ENCODE measurements at regions not wholly inside any gene's neighbourhood (a gene's known extent, or its start where the extent isn't known, plus 50 kb on each side); places are given as distances from the start of the nearest gene placed in this dataset.
"Not testable (repeated sequence)": the region's sequence is repeated elsewhere in the genome, so short reads cannot be mapped to it uniquely, and the experiment has no call there.

DNA sequence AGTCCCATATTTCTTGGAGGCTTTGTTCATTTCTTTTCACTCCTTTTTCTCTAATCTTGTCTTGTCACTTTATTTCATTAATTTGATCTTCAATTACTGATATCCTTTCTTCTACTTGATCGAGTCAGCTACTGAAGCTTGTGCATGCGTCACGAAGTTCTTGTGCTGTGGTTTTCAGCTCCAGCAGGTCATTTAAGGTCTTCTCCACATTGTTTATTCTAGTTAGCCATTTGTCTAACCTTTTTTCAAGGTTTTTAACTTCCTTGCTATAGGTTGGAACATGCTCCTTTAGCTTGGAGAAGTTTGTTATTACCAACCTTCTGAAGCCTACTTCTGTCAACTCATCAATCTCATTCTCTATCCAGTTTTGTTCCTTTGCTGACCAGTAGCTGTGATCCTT, 234.0 kb downstream of the ATPSCKMT start:
- TF ChIP-seq POLR2A (IDR thresholded peaks at IDR 0.05): not testable (repeated sequence)
- TF ChIP-seq, protein P1, sequence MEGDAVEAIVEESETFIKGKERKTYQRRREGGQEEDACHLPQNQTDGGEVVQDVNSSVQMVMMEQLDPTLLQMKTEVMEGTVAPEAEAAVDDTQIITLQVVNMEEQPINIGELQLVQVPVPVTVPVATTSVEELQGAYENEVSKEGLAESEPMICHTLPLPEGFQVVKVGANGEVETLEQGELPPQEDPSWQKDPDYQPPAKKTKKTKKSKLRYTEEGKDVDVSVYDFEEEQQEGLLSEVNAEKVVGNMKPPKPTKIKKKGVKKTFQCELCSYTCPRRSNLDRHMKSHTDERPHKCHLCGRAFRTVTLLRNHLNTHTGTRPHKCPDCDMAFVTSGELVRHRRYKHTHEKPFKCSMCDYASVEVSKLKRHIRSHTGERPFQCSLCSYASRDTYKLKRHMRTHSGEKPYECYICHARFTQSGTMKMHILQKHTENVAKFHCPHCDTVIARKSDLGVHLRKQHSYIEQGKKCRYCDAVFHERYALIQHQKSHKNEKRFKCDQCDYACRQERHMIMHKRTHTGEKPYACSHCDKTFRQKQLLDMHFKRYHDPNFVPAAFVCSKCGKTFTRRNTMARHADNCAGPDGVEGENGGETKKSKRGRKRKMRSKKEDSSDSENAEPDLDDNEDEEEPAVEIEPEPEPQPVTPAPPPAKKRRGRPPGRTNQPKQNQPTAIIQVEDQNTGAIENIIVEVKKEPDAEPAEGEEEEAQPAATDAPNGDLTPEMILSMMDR (IDR thresholded peaks at IDR 0.05): not testable (repeated sequence)

Data from uterus (tissue), 2 donors.